Gastrocnemius medialis (tissue), 4 donors: ENCODE measurements at regions not wholly inside any gene's neighbourhood (a gene's known extent, or its start where the extent isn't known, plus 50 kb on each side); places are given as distances from the start of the nearest gene placed in this dataset.

ENCODE experiments used
- ATAC-seq, 2 donors: fragments of 150-250 bp; one replicate each; pipeline ENCODE4 v1.9.1; 2016
- DNase-seq, 2 donors: peaks; one replicate each; pipeline ENCODE4 v3.0.0-alpha.2; 2019
- H3K27ac ChIP-seq, 4 donors: fragments of 200-600 bp; sonication (generic); 1 replicate in 1 of 4; 2 replicates in 3 of 4; pipeline ENCODE4 v1.5.1; 2016 to 2018; ENCODE audit warnings: mild to moderate bottlenecking in 2 of 4, moderate library complexity in 1 of 4
- H3K27me3 ChIP-seq, 3 donors: fragments of 200-600 bp; sonication (generic) in 2 of 3; 1 replicate in 1 of 3; 2 replicates in 2 of 3; pipeline versions ENCODE4 v1.5.1 to v1.6.0; 2016 to 2019; ENCODE audit warnings: mild to moderate bottlenecking in 1 of 3, moderate library complexity in 1 of 3
- H3K36me3 ChIP-seq, 2 donors: fragments of 200-600 bp; sonication (generic) in 1 of 2; one replicate each; pipeline ENCODE4 v1.5.1; 2017 to 2018
- H3K4me1 ChIP-seq, 2 donors: fragments of 200-600 bp; sonication (generic) in 1 of 2; one replicate each; pipeline ENCODE4 v1.5.1; 2016 to 2017; ENCODE audit warnings: mild to moderate bottlenecking in 2 of 2
- H3K4me3 ChIP-seq, 4 donors: fragments of 200-600 bp; sonication (generic) in 3 of 4; 1 replicate in 1 of 4; 2 replicates in 3 of 4; pipeline ENCODE4 v1.5.1; 2016 to 2019; ENCODE audit warnings: mild to moderate bottlenecking in 2 of 4
- H3K9me3 ChIP-seq, 3 donors: fragments of 200-600 bp; sonication (generic) in 2 of 3; 1 replicate in 1 of 3; 2 replicates in 2 of 3; pipeline ENCODE4 v1.5.1; 2016 to 2019
- CTCF ChIP-seq, 5 experiments: fragments of 450-650 bp in 3 of 5; fragments of 200-600 bp in 2 of 5; sonication (generic) in 2 of 5; IDR thresholded peaks in 4 of 5; conservative IDR thresholded peaks in 1 of 5; 1 replicate in 4 of 5; 2 replicates in 1 of 5; pipeline ENCODE4 v1.5.1; 2016 to 2019; ENCODE audit warnings: antibody characterized with exemption in 5 of 5, mild to moderate bottlenecking in 3 of 5, moderate library complexity in 3 of 5
- POLR2A ChIP-seq, 2 donors: fragments of 450-650 bp; IDR thresholded peaks; one replicate each; pipeline ENCODE4 v1.6.1; 2017; ENCODE audit warnings: antibody characterized with exemption in 2 of 2, mild to moderate bottlenecking in 2 of 2, moderate library complexity in 2 of 2
- in situ Hi-C, 4 donors: fragments of 200-750 bp; cut with MboI; loops; one replicate each; pipeline versions ENCODE4 v1.15.0 to v1.8.0; 2017; ENCODE audit warnings: low sequenced_read_pairs in 4 of 4
- intact Hi-C: fragments of 100-400 bp; cut with DNase I; formaldehyde crosslinking; loops from one replicate; pipeline ENCODE4 v1.15.1; 2023; ENCODE audit warnings: low total_unique reads

- intact Hi-C loops = no loop called here
- Histone ChIP-seq H3K4me1 (no peaks in the 10 kb centered on the region), H3K27ac (no peak overlapping the region), H3K27me3 (no peaks in the 10 kb centered on the region), H3K4me3 (no peak overlapping the region), H3K36me3 (no peaks in the 10 kb centered on the region), H3K9me3 (no peaks in the 10 kb centered on the region)
- DNase-seq = no peak
- TF ChIP-seq POLR2A (IDR thresholded peaks at IDR 0.05) (no peak), CTCF (IDR thresholded peaks at IDR 0.05 in 4 of 5, conservative IDR thresholded peaks at IDR 0.05 in 1 of 5) (no peak)
- in situ Hi-C loops = no loop called here
- ATAC-seq = no peak
Observed at GRCh38 chr19:31485472-31485871, 136.2 kb upstream of the TSHZ3 start.

GRCh38 chr19:31491242-31491641, 142.0 kb upstream of the TSHZ3 start:
- Histone ChIP-seq H3K4me3 (no peak overlapping the region), H3K9me3 (no peaks in the 10 kb centered on the region), H3K27me3 (no peaks in the 10 kb centered on the region), H3K27ac (no peak overlapping the region), H3K36me3 (no peaks in the 10 kb centered on the region), H3K4me1 (no peaks in the 10 kb centered on the region)
- DNase-seq = no peak
- TF ChIP-seq CTCF (IDR thresholded peaks at IDR 0.05 in 4 of 5, conservative IDR thresholded peaks at IDR 0.05 in 1 of 5) (no peak), POLR2A (IDR thresholded peaks at IDR 0.05) (no peak)
- no peak for ATAC-seq
- in situ Hi-C loops (no loop called here), intact Hi-C loops (no loop called here)

GRCh38 chr19:31492050-31492449, 142.8 kb upstream of the TSHZ3 start:
- in situ Hi-C loops (no loop called here), intact Hi-C loops (no loop called here)
- H3K36me3 ChIP-seq = no peaks in the 10 kb centered on the region
- no peaks in the 10 kb centered on the region for H3K4me1 ChIP-seq
- DNase-seq (no peak), ATAC-seq (no peak)
- no peaks in the 10 kb centered on the region for H3K9me3 ChIP-seq
- no peaks in the 10 kb centered on the region for H3K27me3 ChIP-seq
- TF ChIP-seq CTCF (IDR thresholded peaks at IDR 0.05 in 4 of 5, conservative IDR thresholded peaks at IDR 0.05 in 1 of 5) (no peak), POLR2A (IDR thresholded peaks at IDR 0.05) (no peak)
- no peak overlapping the region for H3K4me3 ChIP-seq
- H3K27ac ChIP-seq = no peak overlapping the region

GRCh38 chr19:31496076-31496475, 146.8 kb upstream of the TSHZ3 start:
- no peaks in the 10 kb centered on the region for H3K4me1 ChIP-seq
- no peak for ATAC-seq
- intact Hi-C loops = no loop called here

More at GRCh38 chr19:31496076-31496475, 146.8 kb upstream of the TSHZ3 start:
- Histone ChIP-seq H3K9me3 (no peaks in the 10 kb centered on the region), H3K4me3 (no peak overlapping the region), H3K27ac (no peak overlapping the region), H3K36me3 (no peaks in the 10 kb centered on the region), H3K27me3 (no peaks in the 10 kb centered on the region)
- DNase-seq = no peak
- TF ChIP-seq CTCF (IDR thresholded peaks at IDR 0.05 in 4 of 5, conservative IDR thresholded peaks at IDR 0.05 in 1 of 5) (no peak), POLR2A (IDR thresholded peaks at IDR 0.05) (no peak)
- in situ Hi-C loops = no loop called here
